Liver (tissue), 8 donors: ENCODE measurements at regions not wholly inside any gene's neighbourhood (a gene's known extent, or its start where the extent isn't known, plus 50 kb on each side); places are given as distances from the start of the nearest gene placed in this dataset.

Experiments used
- DNase-seq: peaks from one replicate; pipeline ENCODE4 v3.0.0-alpha.2; 2017; ENCODE audit warnings: low spot score
- H3K27ac ChIP-seq, 2 donors: one replicate each; pipeline ENCODE4 v1.7.0; 2013; ENCODE audit warnings: inconsistent platforms in 2 of 2, low read length in 2 of 2, control low read depth in 1 of 2, low read depth in 1 of 2, mild to moderate bottlenecking in 1 of 2
- H3K27me3 ChIP-seq, 4 donors: one replicate each; pipeline versions ENCODE4 v1.6.1 to v1.7.0; 2013; ENCODE audit warnings: low read length in 3 of 4, inconsistent platforms in 1 of 4, mild to moderate bottlenecking in 1 of 4, moderate library complexity in 1 of 4; ENCODE audit not compliant: control insufficient read depth in 4 of 4, insufficient read depth in 4 of 4
- H3K36me3 ChIP-seq, 4 donors: one replicate each; pipeline versions ENCODE4 v1.6.1 to v1.7.0; 2013; ENCODE audit warnings: low read length in 3 of 4, mild to moderate bottlenecking in 3 of 4, low read depth in 1 of 4, moderate library complexity in 1 of 4; ENCODE audit not compliant: control insufficient read depth in 4 of 4, insufficient read depth in 3 of 4
- H3K4me1 ChIP-seq, 4 donors: one replicate each; pipeline versions ENCODE4 v1.6.1 to v1.7.0; 2013; ENCODE audit warnings: low read length in 3 of 4, mild to moderate bottlenecking in 3 of 4, moderate library complexity in 1 of 4; ENCODE audit not compliant: control insufficient read depth in 4 of 4, insufficient read depth in 4 of 4
- H3K4me3 ChIP-seq, 3 donors: one replicate each; pipeline versions ENCODE4 v1.6.1 to v1.7.0; 2013; ENCODE audit warnings: low read length in 3 of 3, control low read depth in 1 of 3, low read depth in 1 of 3, mild to moderate bottlenecking in 1 of 3
- H3K9ac ChIP-seq, 2 donors: one replicate each; pipeline ENCODE4 v1.7.0; 2013; ENCODE audit warnings: low read length in 2 of 2, mild to moderate bottlenecking in 2 of 2, moderate library complexity in 2 of 2, control low read depth in 1 of 2, low read depth in 1 of 2
- H3K9me3 ChIP-seq, 4 donors: one replicate each; pipeline versions ENCODE4 v1.6.1 to v1.7.0; 2013; ENCODE audit warnings: low read length in 3 of 4; ENCODE audit not compliant: control insufficient read depth in 4 of 4
- FOXA1 ChIP-seq: IDR thresholded peaks from 2 replicates; pipeline ENCODE4 v1.6.1; 2016; ENCODE audit warnings: antibody characterized with exemption
- FOXA2 ChIP-seq: IDR thresholded peaks from 2 replicates; pipeline ENCODE4 v1.6.1; 2016; ENCODE audit warnings: antibody characterized with exemption
- GABPA ChIP-seq, 2 donors: IDR thresholded peaks in 1 of 2; conservative IDR thresholded peaks in 1 of 2; 2 replicates each; pipeline ENCODE4 v1.6.1; 2016; ENCODE audit warnings: antibody characterized with exemption in 2 of 2, mild to moderate bottlenecking in 1 of 2, moderate library complexity in 1 of 2
- HNF4A ChIP-seq, 2 donors: conservative IDR thresholded peaks; 2 replicates each; pipeline ENCODE4 v1.6.1; 2016; ENCODE audit warnings: antibody characterized with exemption in 2 of 2, mild to moderate bottlenecking in 2 of 2
- HNF4G ChIP-seq: IDR thresholded peaks from 2 replicates; pipeline ENCODE4 v1.6.1; 2016; ENCODE audit warnings: antibody characterized with exemption
- JUND ChIP-seq, 2 donors: IDR thresholded peaks; 2 replicates each; pipeline ENCODE4 v1.6.1; 2016; ENCODE audit warnings: antibody characterized with exemption in 2 of 2
- NR2F2 ChIP-seq: IDR thresholded peaks from 2 replicates; pipeline ENCODE4 v1.6.1; 2016; ENCODE audit warnings: antibody characterized with exemption
- RAD21 ChIP-seq, 2 donors: IDR thresholded peaks; 2 replicates each; pipeline ENCODE4 v1.6.1; 2016; ENCODE audit warnings: antibody characterized with exemption in 2 of 2, mild to moderate bottlenecking in 2 of 2
- RXRA ChIP-seq, 2 donors: IDR thresholded peaks; 2 replicates each; pipeline ENCODE4 v1.6.1; 2017 to 2018; ENCODE audit warnings: antibody characterized with exemption in 2 of 2, mild to moderate bottlenecking in 1 of 2
- SP1 ChIP-seq: IDR thresholded peaks from 2 replicates; pipeline ENCODE4 v1.6.1; 2018; ENCODE audit warnings: antibody characterized with exemption, mild to moderate bottlenecking
- TAF1 ChIP-seq: conservative IDR thresholded peaks from 2 replicates; pipeline ENCODE4 v1.6.1; 2016; ENCODE audit warnings: antibody characterized with exemption, mild to moderate bottlenecking
- YY1 ChIP-seq: IDR thresholded peaks from 2 replicates; pipeline ENCODE4 v1.6.1; 2016; ENCODE audit warnings: antibody characterized with exemption, mild to moderate bottlenecking
- WGBS: extraction: QIAGEN DNeasy Blood & Tissue Kit; methylation state at CpG from one replicate; pipeline ENCODE4 v1.1.7; 2013; 5-methylcytosine and 5-hydroxymethylcytosine counted together
- TF ChIP-seq, protein P1 (sequence below): IDR thresholded peaks from 2 replicates; pipeline ENCODE4 v1.6.1; 2016; ENCODE audit warnings: antibody characterized with exemption
- TF ChIP-seq, protein P2 (sequence below): IDR thresholded peaks from 2 replicates; pipeline ENCODE4 v1.6.1; 2016; ENCODE audit warnings: antibody characterized with exemption
- TF ChIP-seq, protein P3 (sequence below): fragments of 150-350 bp; IDR thresholded peaks from 2 replicates; pipeline ENCODE4 v1.5.1; 2017; ENCODE audit warnings: improper control_type of control experiment, low read depth, low read length; ENCODE audit not compliant: missing input control
- TF ChIP-seq, protein P4 (sequence below): IDR thresholded peaks from 2 replicates; pipeline ENCODE4 v1.6.1; 2016; ENCODE audit warnings: antibody characterized with exemption, mild to moderate bottlenecking
- donor health status: healthy.
- donor health status: healthy.
- donor health status: healthy.
- donor health status: healthy.
- donor health status: healthy.

DNA sequence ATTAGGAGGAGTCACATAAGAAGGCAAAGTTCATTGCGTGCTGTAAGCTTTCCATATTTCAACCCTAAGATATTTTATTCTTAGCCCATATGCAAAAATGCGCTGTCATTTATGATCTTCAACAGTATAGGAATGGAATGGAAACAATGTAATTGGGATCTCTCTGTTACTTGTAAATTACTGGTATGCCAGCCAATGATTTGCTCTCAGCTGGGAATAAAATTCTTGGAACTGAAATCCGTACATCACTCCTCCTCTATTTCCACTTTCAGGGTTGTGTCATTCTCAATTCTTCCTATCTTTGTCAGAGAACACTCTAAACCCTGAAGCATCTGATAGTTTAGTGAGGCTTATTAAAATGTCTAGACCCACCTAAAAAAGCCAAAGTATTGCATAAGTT lies 80.7 kb upstream of the STEAP4 start:
- H3K36me3 ChIP-seq = no peaks in the 10 kb centered on the region
- TF ChIP-seq HNF4A (conservative IDR thresholded peaks at IDR 0.05) (no peak), YY1 (no peak), NR2F2 (no peak), HNF4G (no peak), SP1 (no peak), FOXA1 (no peak), JUND (IDR thresholded peaks at IDR 0.05) (no peak), RXRA (IDR thresholded peaks at IDR 0.05) (no peak), FOXA2 (no peak), TAF1 (no peak)
- TF ChIP-seq, protein P1, sequence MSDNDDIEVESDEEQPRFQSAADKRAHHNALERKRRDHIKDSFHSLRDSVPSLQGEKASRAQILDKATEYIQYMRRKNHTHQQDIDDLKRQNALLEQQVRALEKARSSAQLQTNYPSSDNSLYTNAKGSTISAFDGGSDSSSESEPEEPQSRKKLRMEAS = no peak
- TF ChIP-seq, protein P2, sequence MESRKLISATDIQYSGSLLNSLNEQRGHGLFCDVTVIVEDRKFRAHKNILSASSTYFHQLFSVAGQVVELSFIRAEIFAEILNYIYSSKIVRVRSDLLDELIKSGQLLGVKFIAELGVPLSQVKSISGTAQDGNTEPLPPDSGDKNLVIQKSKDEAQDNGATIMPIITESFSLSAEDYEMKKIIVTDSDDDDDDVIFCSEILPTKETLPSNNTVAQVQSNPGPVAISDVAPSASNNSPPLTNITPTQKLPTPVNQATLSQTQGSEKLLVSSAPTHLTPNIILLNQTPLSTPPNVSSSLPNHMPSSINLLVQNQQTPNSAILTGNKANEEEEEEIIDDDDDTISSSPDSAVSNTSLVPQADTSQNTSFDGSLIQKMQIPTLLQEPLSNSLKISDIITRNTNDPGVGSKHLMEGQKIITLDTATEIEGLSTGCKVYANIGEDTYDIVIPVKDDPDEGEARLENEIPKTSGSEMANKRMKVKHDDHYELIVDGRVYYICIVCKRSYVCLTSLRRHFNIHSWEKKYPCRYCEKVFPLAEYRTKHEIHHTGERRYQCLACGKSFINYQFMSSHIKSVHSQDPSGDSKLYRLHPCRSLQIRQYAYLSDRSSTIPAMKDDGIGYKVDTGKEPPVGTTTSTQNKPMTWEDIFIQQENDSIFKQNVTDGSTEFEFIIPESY = no peak
- TF ChIP-seq, protein P3, sequence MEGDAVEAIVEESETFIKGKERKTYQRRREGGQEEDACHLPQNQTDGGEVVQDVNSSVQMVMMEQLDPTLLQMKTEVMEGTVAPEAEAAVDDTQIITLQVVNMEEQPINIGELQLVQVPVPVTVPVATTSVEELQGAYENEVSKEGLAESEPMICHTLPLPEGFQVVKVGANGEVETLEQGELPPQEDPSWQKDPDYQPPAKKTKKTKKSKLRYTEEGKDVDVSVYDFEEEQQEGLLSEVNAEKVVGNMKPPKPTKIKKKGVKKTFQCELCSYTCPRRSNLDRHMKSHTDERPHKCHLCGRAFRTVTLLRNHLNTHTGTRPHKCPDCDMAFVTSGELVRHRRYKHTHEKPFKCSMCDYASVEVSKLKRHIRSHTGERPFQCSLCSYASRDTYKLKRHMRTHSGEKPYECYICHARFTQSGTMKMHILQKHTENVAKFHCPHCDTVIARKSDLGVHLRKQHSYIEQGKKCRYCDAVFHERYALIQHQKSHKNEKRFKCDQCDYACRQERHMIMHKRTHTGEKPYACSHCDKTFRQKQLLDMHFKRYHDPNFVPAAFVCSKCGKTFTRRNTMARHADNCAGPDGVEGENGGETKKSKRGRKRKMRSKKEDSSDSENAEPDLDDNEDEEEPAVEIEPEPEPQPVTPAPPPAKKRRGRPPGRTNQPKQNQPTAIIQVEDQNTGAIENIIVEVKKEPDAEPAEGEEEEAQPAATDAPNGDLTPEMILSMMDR = no peak
- TF ChIP-seq, protein P4, sequence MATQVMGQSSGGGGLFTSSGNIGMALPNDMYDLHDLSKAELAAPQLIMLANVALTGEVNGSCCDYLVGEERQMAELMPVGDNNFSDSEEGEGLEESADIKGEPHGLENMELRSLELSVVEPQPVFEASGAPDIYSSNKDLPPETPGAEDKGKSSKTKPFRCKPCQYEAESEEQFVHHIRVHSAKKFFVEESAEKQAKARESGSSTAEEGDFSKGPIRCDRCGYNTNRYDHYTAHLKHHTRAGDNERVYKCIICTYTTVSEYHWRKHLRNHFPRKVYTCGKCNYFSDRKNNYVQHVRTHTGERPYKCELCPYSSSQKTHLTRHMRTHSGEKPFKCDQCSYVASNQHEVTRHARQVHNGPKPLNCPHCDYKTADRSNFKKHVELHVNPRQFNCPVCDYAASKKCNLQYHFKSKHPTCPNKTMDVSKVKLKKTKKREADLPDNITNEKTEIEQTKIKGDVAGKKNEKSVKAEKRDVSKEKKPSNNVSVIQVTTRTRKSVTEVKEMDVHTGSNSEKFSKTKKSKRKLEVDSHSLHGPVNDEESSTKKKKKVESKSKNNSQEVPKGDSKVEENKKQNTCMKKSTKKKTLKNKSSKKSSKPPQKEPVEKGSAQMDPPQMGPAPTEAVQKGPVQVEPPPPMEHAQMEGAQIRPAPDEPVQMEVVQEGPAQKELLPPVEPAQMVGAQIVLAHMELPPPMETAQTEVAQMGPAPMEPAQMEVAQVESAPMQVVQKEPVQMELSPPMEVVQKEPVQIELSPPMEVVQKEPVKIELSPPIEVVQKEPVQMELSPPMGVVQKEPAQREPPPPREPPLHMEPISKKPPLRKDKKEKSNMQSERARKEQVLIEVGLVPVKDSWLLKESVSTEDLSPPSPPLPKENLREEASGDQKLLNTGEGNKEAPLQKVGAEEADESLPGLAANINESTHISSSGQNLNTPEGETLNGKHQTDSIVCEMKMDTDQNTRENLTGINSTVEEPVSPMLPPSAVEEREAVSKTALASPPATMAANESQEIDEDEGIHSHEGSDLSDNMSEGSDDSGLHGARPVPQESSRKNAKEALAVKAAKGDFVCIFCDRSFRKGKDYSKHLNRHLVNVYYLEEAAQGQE = no peak
- no peak overlapping the region for H3K9ac ChIP-seq
- H3K27ac ChIP-seq = no peak overlapping the region
- no peaks in the 10 kb centered on the region for H3K9me3 ChIP-seq
- H3K27me3 ChIP-seq = no peaks in the 10 kb centered on the region
- WGBS = 83% methylated on average over 3 of the region's 3 CpGs
- no peak overlapping the region for H3K4me3 ChIP-seq
- H3K4me1 ChIP-seq = no peaks in the 10 kb centered on the region
- DNase-seq = no peak

DNA sequence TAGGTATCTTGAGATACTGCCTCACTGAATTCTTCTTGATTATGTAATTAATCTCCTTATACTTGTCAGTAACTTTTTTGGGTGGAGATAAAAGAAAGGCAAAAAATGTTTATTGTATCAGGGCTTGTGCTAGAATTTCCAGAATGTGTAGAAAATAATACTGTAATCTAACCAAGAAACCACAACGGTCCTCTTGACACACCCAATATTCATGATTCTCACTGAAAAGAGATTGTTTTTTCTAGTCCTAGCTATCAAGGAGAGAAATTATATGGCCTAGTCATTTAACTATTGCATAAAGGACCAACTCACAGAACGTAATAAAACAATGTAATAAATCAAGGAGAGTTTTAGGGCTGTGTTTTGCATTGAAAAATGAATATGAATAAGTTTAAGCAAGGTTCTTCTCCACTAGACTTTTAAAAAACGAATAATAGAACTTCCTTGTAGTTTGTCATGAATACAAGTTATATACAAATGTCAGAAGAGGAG lies 80.0 kb upstream of the STEAP4 start:
- H3K36me3 ChIP-seq = no peaks in the 10 kb centered on the region

More for the DNA sequence above, 80.0 kb upstream of the STEAP4 start:
- H3K4me3 ChIP-seq = no peak overlapping the region
- no peak overlapping the region for H3K9ac ChIP-seq
- no peaks in the 10 kb centered on the region for H3K9me3 ChIP-seq
- TF ChIP-seq RAD21 (IDR thresholded peaks at IDR 0.05) (no peak), TAF1 (no peak), JUND (IDR thresholded peaks at IDR 0.05) (no peak), GABPA (IDR thresholded peaks at IDR 0.05 in 1 of 2, conservative IDR thresholded peaks at IDR 0.05 in 1 of 2) (no peak)
- TF ChIP-seq, protein P2 = no peak
- DNase-seq = no peak
- no peaks in the 10 kb centered on the region for H3K27me3 ChIP-seq
- no peaks in the 10 kb centered on the region for H3K4me1 ChIP-seq
- no peak overlapping the region for H3K27ac ChIP-seq
- 74% methylated on average over 3 of the region's 3 CpGs for WGBS
